GM12878 (cell line): ENCODE measurements at regions not wholly inside any gene's neighbourhood (a gene's known extent, or its start where the extent isn't known, plus 50 kb on each side); places are given as distances from the start of the nearest gene placed in this dataset.

Experiments
- ATAC-seq: fragments of 200-7000 bp; cut with Tn5 transposase; 3 replicates; pipeline ENCODE4 v1.9.1; 2020; ENCODE audit warnings: mild to moderate bottlenecking, moderate library complexity
- BruUV-seq: library from RNA; stranded (reverse); fragments of 400-500 nt; replicated peaks from 2 replicates; lab custom pipeline; 2021; lab: Mats Ljungman, UMichigan
- CTCF ChIA-PET: fragments of 300-600 bp; sonication (Branson Sonifier 250); formaldehyde crosslinking; extraction: SDS; loops from one replicate; lab custom pipeline; 2021; ENCODE audit warnings: inconsistent platforms; lab: Yijun Ruan, JAX
- POLR2A ChIA-PET: fragments of 350-600 bp; formaldehyde crosslinking; extraction: SDS; loops from one replicate; lab custom pipeline; 2021; ENCODE audit warnings: inconsistent platforms; lab: Charles Lee
- RAD21 ChIA-PET: fragments of 300-600 bp; sonication (Branson Sonifier 250); formaldehyde crosslinking; loops from one replicate; lab custom pipeline; 2023; ENCODE audit warnings: antibody characterized with exemption; ENCODE audit not compliant: unreplicated experiment; lab: Charles Lee
- SMC1A ChIA-PET: fragments of 300-600 bp; sonication (Branson Sonifier 250); formaldehyde crosslinking; loops from one replicate; lab custom pipeline; 2023; ENCODE audit not compliant: unreplicated experiment, uncharacterized antibody; lab: Charles Lee
- DNase-seq: peaks from one replicate; pipeline ENCODE4 v3.0.0-alpha.2; 2011; ENCODE audit warnings: low read depth, low spot score
- FAIRE-seq: peaks from 3 replicates; lab custom pipeline; 2011; peaks lifted over from hg19 to GRCh38; lab: Jason Lieb, UNC
- H2AFZ ChIP-seq: 2 replicates; pipeline ENCODE4 v1.6.0; 2011; ENCODE audit warnings: low read depth, low read length, control low read depth; ENCODE audit not compliant: control insufficient read depth
- H3K27ac ChIP-seq: 2 replicates; pipeline ENCODE4 v1.5.1; 2011; ENCODE audit warnings: control low read depth; ENCODE audit not compliant: control insufficient read depth, insufficient read depth
- H3K27me3 ChIP-seq, 2 experiments: replicated peaks in 1 of 2; 2 replicates each; pipeline versions ENCODE4 v1.6.0 to v1.6.1; 2011; ENCODE audit warnings: low read length in 1 of 2; ENCODE audit not compliant: control insufficient read depth in 2 of 2, insufficient read depth in 2 of 2
- H3K36me3 ChIP-seq, 2 experiments: 2 replicates each; pipeline ENCODE4 v1.5.1; 2011; ENCODE audit warnings: low read length in 1 of 2; ENCODE audit not compliant: control insufficient read depth in 2 of 2, insufficient read depth in 2 of 2
- H3K4me1 ChIP-seq: 2 replicates; pipeline ENCODE4 v1.6.1; 2011; ENCODE audit warnings: mild to moderate bottlenecking, low read length, moderate library complexity, mixed read lengths; ENCODE audit not compliant: control insufficient read depth, insufficient read depth
- H3K4me2 ChIP-seq: 2 replicates; pipeline ENCODE4 v1.6.0; 2011; ENCODE audit warnings: control low read depth; ENCODE audit not compliant: control insufficient read depth, insufficient read depth
- H3K4me3 ChIP-seq: fragments of 200-600 bp; sonication (generic); 2 replicates; pipeline ENCODE4 v1.5.1; 2016
- H3K79me2 ChIP-seq: 2 replicates; pipeline ENCODE4 v1.6.0; 2011; ENCODE audit warnings: low read length; ENCODE audit not compliant: control insufficient read depth, insufficient read depth
- H3K9ac ChIP-seq: 2 replicates; pipeline ENCODE4 v1.8.0; 2011; ENCODE audit warnings: low read length, control low read depth, mixed read lengths; ENCODE audit not compliant: control insufficient read depth, insufficient read depth
- H3K9me3 ChIP-seq: replicated peaks from 3 replicates; pipeline ENCODE4 v1.5.1; 2011; ENCODE audit warnings: mild to moderate bottlenecking, low read length; ENCODE audit not compliant: control insufficient read depth, insufficient read depth
- H4K20me1 ChIP-seq: 2 replicates; pipeline ENCODE4 v1.6.0; 2011; ENCODE audit not compliant: control insufficient read depth, insufficient read depth
- ATF7 ChIP-seq: fragments of 450-650 bp; IDR thresholded peaks from 2 replicates; pipeline ENCODE4 v1.6.1; 2016; ENCODE audit warnings: low read depth, mild to moderate bottlenecking
- BMI1 ChIP-seq: fragments of 450-650 bp; IDR thresholded peaks from 2 replicates; pipeline ENCODE4 v1.6.1; 2016; ENCODE audit warnings: mild to moderate bottlenecking, moderate library complexity, borderline replicate concordance
- EGR1 ChIP-seq, 2 experiments: IDR thresholded peaks; 1 replicate in 1 of 2; 2 replicates in 1 of 2; pipeline ENCODE4 v1.6.1; 2011 to 2012; ENCODE audit warnings: low read depth in 2 of 2, low read length in 2 of 2, borderline replicate concordance in 1 of 2, mild to moderate bottlenecking in 1 of 2, moderate library complexity in 1 of 2
- ESRRA ChIP-seq: IDR thresholded peaks from 2 replicates; pipeline ENCODE4 v1.6.1; 2012; ENCODE audit warnings: mild to moderate bottlenecking, low read length, improper control_type of control experiment
- ETV6 ChIP-seq, 2 experiments: fragments of 450-650 bp in 1 of 2; IDR thresholded peaks in 1 of 2; conservative IDR thresholded peaks in 1 of 2; 2 replicates each; pipeline ENCODE4 v1.6.1; 2014; ENCODE audit warnings: antibody characterized with exemption in 1 of 2, borderline replicate concordance in 1 of 2, low read depth in 1 of 2, mild to moderate bottlenecking in 1 of 2, moderate library complexity in 1 of 2
- JUND ChIP-seq: IDR thresholded peaks from 2 replicates; pipeline ENCODE4 v1.6.1; 2012; ENCODE audit warnings: low read depth, mild to moderate bottlenecking, low read length, improper control_type of control experiment, moderate library complexity
- NFYB ChIP-seq: IDR thresholded peaks from 2 replicates; pipeline ENCODE4 v1.6.1; 2011; ENCODE audit warnings: low read depth, mild to moderate bottlenecking, low read length, improper control_type of control experiment, moderate library complexity; ENCODE audit not compliant: insufficient read depth
- NR2C2 ChIP-seq: IDR thresholded peaks from 2 replicates; pipeline ENCODE4 v1.6.1; 2011; ENCODE audit warnings: borderline replicate concordance, low read depth; ENCODE audit not compliant: control insufficient read depth, insufficient read length
- NR2F1 ChIP-seq: fragments of 450-650 bp; conservative IDR thresholded peaks from 2 replicates; pipeline ENCODE4 v1.6.1; 2017; ENCODE audit warnings: mild to moderate bottlenecking
- PAX5 ChIP-seq: IDR thresholded peaks from 2 replicates; pipeline ENCODE4 v1.6.1; 2011; ENCODE audit warnings: low read depth, low read length, borderline replicate concordance
- PRDM15 ChIP-seq: fragments of 450-650 bp; formaldehyde crosslinking; IDR thresholded peaks from 2 replicates; pipeline ENCODE4 v1.4.0; 2020; ENCODE audit warnings: mild to moderate bottlenecking, moderate library complexity
- RCOR1 ChIP-seq: conservative IDR thresholded peaks from 2 replicates; pipeline ENCODE4 v1.6.1; 2012; ENCODE audit warnings: low read depth, low read length, improper control_type of control experiment
- RELA ChIP-seq: fragments of 450-650 bp; IDR thresholded peaks from 2 replicates; pipeline ENCODE4 v1.8.0; 2014; ENCODE audit warnings: borderline replicate concordance; ENCODE audit not compliant: partially characterized antibody
- SMARCA5 ChIP-seq: fragments of 450-650 bp; IDR thresholded peaks from 2 replicates; pipeline ENCODE4 v1.6.1; 2017; ENCODE audit warnings: mild to moderate bottlenecking
- USF2 ChIP-seq: IDR thresholded peaks from 2 replicates; pipeline ENCODE4 v1.6.1; 2011; ENCODE audit warnings: low read depth, low read length, improper control_type of control experiment, borderline replicate concordance
- WGBS: methylation state at CpG from one replicate; pipeline ENCODE4 v1.1.6; 2016; ENCODE audit warnings: low lambda C conversion rate; ENCODE audit not compliant: insufficient replicate concordance, insufficient coverage; ENCODE audit errors: missing lambda C conversion rate; 5-methylcytosine and 5-hydroxymethylcytosine counted together
- in situ Hi-C: fragments of 300-500 bp; cut with MboI; formaldehyde crosslinking; loops from 9 replicates; pipeline ENCODE4 v1.14.3; 2018; ENCODE audit warnings: mixed read lengths
- intact Hi-C: fragments of 100-400 bp; cut with micrococcal nuclease; formaldehyde crosslinking; loops from one replicate; pipeline ENCODE4 v1.14.2; 2022; ENCODE audit not compliant: unreplicated experiment

- no peak overlapping the region for H3K4me2 ChIP-seq
- WGBS: 32% methylated on average over 6 of the region's 6 CpGs
- ChIA-PET CTCF (no interaction called here), RAD21 (no interaction called here), SMC1A (no interaction called here), POLR2A (no interaction called here)
- H2AFZ ChIP-seq: no peak overlapping the region
- H3K27ac ChIP-seq: no peak overlapping the region
- in situ Hi-C loops (no loop called here), intact Hi-C loops (no loop called here)
- H3K4me1 ChIP-seq: peaks cover 11% of the 10 kb centered on the region
- DNase-seq: no peak
- no peak overlapping the region for H3K4me3 ChIP-seq
- H4K20me1 ChIP-seq: no peaks in the 10 kb centered on the region
- H3K9ac ChIP-seq: no peak overlapping the region
- no peaks in the 10 kb centered on the region for H3K79me2 ChIP-seq
- H3K27me3 ChIP-seq: no peaks in the 10 kb centered on the region
- H3K36me3 ChIP-seq: no peaks in the 10 kb centered on the region
- TF ChIP-seq BMI1 (no peak), ETV6 (conservative IDR thresholded peaks at IDR 0.05 in 1 of 2, IDR thresholded peaks at IDR 0.05 in 1 of 2; ENCODE audit: borderline replicate concordance in 1 of 2, low read depth in 1 of 2) (0 out of 4 replicates have a peak, but pooled peaks of 1 of the 2 experiments have one; percentile 22)
- no peak for FAIRE-seq
- BruUV-seq: no TSS peak
- ATAC-seq: no peak
- no peaks in the 10 kb centered on the region for H3K9me3 ChIP-seq
Observed at GRCh38 chr11:134587345-134587744, 175.3 kb upstream of the B3GAT1 start.

GRCh38 chr11:134586726-134587125 lies 174.7 kb upstream of the B3GAT1 start:
- H3K79me2 ChIP-seq: no peaks in the 10 kb centered on the region
- in situ Hi-C loops (no loop called here), intact Hi-C loops (no loop called here)
- H4K20me1 ChIP-seq: no peaks in the 10 kb centered on the region
- RAD21 ChIA-PET: no interaction called here
- no peak overlapping the region for H3K4me2 ChIP-seq
- FAIRE-seq (no peak), DNase-seq (no peak), ATAC-seq (no peak)
- POLR2A ChIA-PET: no interaction called here
- no peaks in the 10 kb centered on the region for H3K27me3 ChIP-seq
- no peak overlapping the region for H3K4me3 ChIP-seq
- H3K9ac ChIP-seq: no peak overlapping the region
- H3K4me1 ChIP-seq: peaks cover 11% of the 10 kb centered on the region
- SMC1A ChIA-PET: no interaction called here
- H2AFZ ChIP-seq: no peak overlapping the region
- no peaks in the 10 kb centered on the region for H3K36me3 ChIP-seq
- 35% methylated on average over 6 of the region's 6 CpGs for WGBS
- CTCF ChIA-PET: no interaction called here
- no TSS peak for BruUV-seq
- H3K9me3 ChIP-seq: no peaks in the 10 kb centered on the region
- no peak overlapping the region for H3K27ac ChIP-seq
- TF ChIP-seq JUND (no peak), PAX5 (no peak), ESRRA (no peak), SMARCA5 (no peak), RCOR1 (no peak), USF2 (no peak), PRDM15 (CRISPR knock-in tag) (no peak), RELA (no peak), ATF7 (no peak), NR2F1 (no peak), EGR1 (IDR thresholded peaks at IDR 0.05; ENCODE audit: borderline replicate concordance in 1 of 2, low read depth in 2 of 2, low read length in 2 of 2) (no peak), NFYB (no peak), NR2C2 (no peak)
